HepG2 (cell line): ENCODE measurements at regions not wholly inside any gene's neighbourhood (a gene's known extent, or its start where the extent isn't known, plus 50 kb on each side); places are given as distances from the start of the nearest gene placed in this dataset.

Source experiments
- ATAC-seq: fragments of 200-7000 bp; cut with Tn5 transposase; 3 replicates; pipeline ENCODE4 v1.9.1; 2020; ENCODE audit warnings: mild to moderate bottlenecking, moderate library complexity
- BruUV-seq: library from RNA; stranded (reverse); fragments of 400-500 nt; replicated peaks from 2 replicates; lab custom pipeline; 2021; lab: Mats Ljungman, UMichigan
- CTCF ChIA-PET: fragments of 300-600 bp; formaldehyde crosslinking; extraction: SDS; loops from one replicate; lab custom pipeline; 2021; ENCODE audit warnings: low total read pairs, inconsistent platforms, low intra/inter-chr PET ratio; lab: Yijun Ruan, JAX
- POLR2A ChIA-PET: fragments of 350-600 bp; sonication (Branson Sonifier 250); formaldehyde crosslinking; loops from one replicate; lab custom pipeline; 2020; ENCODE audit warnings: antibody characterized with exemption, inconsistent platforms; lab: Yijun Ruan, JAX
- DNase-seq: peaks from one replicate; pipeline ENCODE4 v3.0.0-alpha.2; 2015; ENCODE audit warnings: low spot score
- FAIRE-seq: peaks from 3 replicates; lab custom pipeline; 2011; peaks lifted over from hg19 to GRCh38; lab: Jason Lieb, UNC
- H2AFZ ChIP-seq: one replicate; pipeline ENCODE4 v1.6.1; 2011; ENCODE audit warnings: low read length, inconsistent platforms
- H3K27ac ChIP-seq: fragments of 300-600 bp; 3 replicates; pipeline ENCODE4 v1.8.0; 2011; ENCODE audit warnings: mixed run types, mild to moderate bottlenecking, mixed read lengths, low read length, inconsistent platforms; ENCODE audit not compliant: insufficient read depth; ENCODE audit errors: extremely low read length
- H3K27me3 ChIP-seq, 2 experiments: fragments of 200-600 bp in 1 of 2; 2 replicates in 1 of 2; 3 replicates in 1 of 2; pipeline versions ENCODE4 v1.6.0 to v1.8.0; 2011; ENCODE audit warnings: low read length in 2 of 2, mild to moderate bottlenecking in 2 of 2, moderate library complexity in 2 of 2, inconsistent platforms in 1 of 2; ENCODE audit not compliant: insufficient read depth in 2 of 2, control insufficient read depth in 1 of 2
- H3K36me3 ChIP-seq, 2 experiments: fragments of 200-600 bp in 1 of 2; replicated peaks in 1 of 2; 2 replicates in 1 of 2; 3 replicates in 1 of 2; pipeline versions ENCODE4 v1.5.1 to v1.8.0; 2011; ENCODE audit warnings: low read length in 2 of 2, inconsistent platforms in 1 of 2; ENCODE audit not compliant: insufficient read depth in 2 of 2, control insufficient read depth in 1 of 2
- H3K4me1 ChIP-seq: 2 replicates; pipeline ENCODE4 v1.5.1; 2012; ENCODE audit warnings: low read length, inconsistent platforms; ENCODE audit not compliant: insufficient read depth
- H3K4me2 ChIP-seq: 2 replicates; pipeline ENCODE4 v1.6.0; 2011; ENCODE audit warnings: low read depth, low read length, inconsistent platforms
- H3K4me3 ChIP-seq, 3 experiments: fragments of 200-600 bp in 1 of 3; sonication (generic), shearing (Covaris generic) in 1 of 3; replicated peaks in 1 of 3; 2 replicates each; pipeline ENCODE4 v1.5.1; 2011 to 2016; ENCODE audit warnings: low read length in 3 of 3, inconsistent platforms in 2 of 3, low read depth in 2 of 3, mild to moderate bottlenecking in 2 of 3, control low read depth in 1 of 3, mixed read lengths in 1 of 3; ENCODE audit not compliant: insufficient read depth in 1 of 3
- H3K79me2 ChIP-seq: one replicate; pipeline ENCODE4 v1.6.1; 2011; ENCODE audit warnings: low read length, inconsistent platforms; ENCODE audit not compliant: insufficient read depth
- H3K9ac ChIP-seq: 2 replicates; pipeline ENCODE4 v1.6.0; 2011; ENCODE audit warnings: mild to moderate bottlenecking, low read depth, low read length, inconsistent platforms; ENCODE audit not compliant: insufficient read depth
- H3K9me3 ChIP-seq: 2 replicates; pipeline ENCODE4 v1.5.1; 2012; ENCODE audit warnings: mild to moderate bottlenecking, low read length
- H4K20me1 ChIP-seq: 2 replicates; pipeline ENCODE4 v1.6.0; 2011; ENCODE audit warnings: inconsistent platforms, mild to moderate bottlenecking, low read length, moderate library complexity; ENCODE audit not compliant: insufficient read depth
- MAFF ChIP-seq: IDR thresholded peaks from 2 replicates; pipeline ENCODE4 v1.6.1; 2011; ENCODE audit warnings: low read depth, low read length, improper control_type of control experiment
- MAFK ChIP-seq, 2 experiments: IDR thresholded peaks in 1 of 2; conservative IDR thresholded peaks in 1 of 2; 2 replicates each; pipeline ENCODE4 v1.6.1; 2011; ENCODE audit warnings: improper control_type of control experiment in 2 of 2, low read length in 2 of 2
- SKIL ChIP-seq: sonication (generic); formaldehyde crosslinking; IDR thresholded peaks from 2 replicates; pipeline ENCODE4 v1.8.0; 2022; ENCODE audit warnings: missing genetic modification reagents, mild to moderate bottlenecking, moderate library complexity, borderline replicate concordance
- WGBS: methylation state at CpG from one replicate; pipeline ENCODE4 v1.1.6; 2017; ENCODE audit warnings: low lambda C conversion rate; 5-methylcytosine and 5-hydroxymethylcytosine counted together
- in situ Hi-C: cut with HindIII; loops from 2 replicates; pipeline ENCODE4 v1.10.0; 2017; ENCODE audit warnings: low pct_unique_long_range_greater_than_20kb; ENCODE audit not compliant: extremely low pct_ligation_motif_present
- intact Hi-C: fragments of 100-400 bp; cut with micrococcal nuclease; formaldehyde crosslinking; loops from one replicate; pipeline ENCODE4 v1.10.0; 2022; ENCODE audit not compliant: unreplicated experiment

- DNase-seq: no peak
- no peak for ATAC-seq
- Histone ChIP-seq H2AFZ (no peak overlapping the region), H3K4me2 (no peak overlapping the region), H3K36me3 (no peaks in the 10 kb centered on the region), H4K20me1 (no peaks in the 10 kb centered on the region), H3K4me3 (no peak overlapping the region), H3K79me2 (no peaks in the 10 kb centered on the region), H3K9ac (no peak overlapping the region), H3K27me3 (no peaks in the 10 kb centered on the region), H3K4me1 (no peaks in the 10 kb centered on the region), H3K27ac (no peak overlapping the region), H3K9me3 (no peaks in the 10 kb centered on the region)
- in situ Hi-C loops: no loop called here
- no peak for FAIRE-seq
- intact Hi-C loops: no loop called here
- WGBS: 6% methylated on average over 3 of the region's 3 CpGs
- ChIA-PET POLR2A (no interaction called here), CTCF (no interaction called here)
- peak; percentile 96 to 97 for TF ChIP-seq MAFK (conservative IDR thresholded peaks at IDR 0.05 in 1 of 2, IDR thresholded peaks at IDR 0.05 in 1 of 2; ENCODE audit: low read length in 2 of 2)
- peak; percentile 96 for TF ChIP-seq MAFF
- TF ChIP-seq SKIL (CRISPR knock-in tag): no peak
- no TSS peak for BruUV-seq
These were observed 54.0 kb upstream of the RAB32 start for GRCh38 chr6:146489468-146490151.
